ENCODE measurements at regions not wholly inside any gene's neighbourhood (a gene's known extent, or its start where the extent isn't known, plus 50 kb on each side); places are given as distances from the start of the nearest gene placed in this dataset.
"Not testable (repeated sequence)": the region's sequence is repeated elsewhere in the genome, so short reads cannot be mapped to it uniquely, and the experiment has no call there.

- DNase-seq: no peak
- H3K9me3 ChIP-seq: no peaks in the 10 kb centered on the region
- TF ChIP-seq POLR2A (IDR thresholded peaks at IDR 0.05): no peak
- no peak for TF ChIP-seq CTCF (IDR thresholded peaks at IDR 0.05)
- no peak overlapping the region for H3K27ac ChIP-seq
- H3K27me3 ChIP-seq: no peaks in the 10 kb centered on the region
- WGBS, 2 donors: 78 to 80% methylated on average over 2 of the region's 2 CpGs
- intact Hi-C loops (cut with DNase I): no loop called here
- H3K4me1 ChIP-seq: no peaks in the 10 kb centered on the region
- no peak overlapping the region for H3K4me3 ChIP-seq (replicated peaks in 1 of 3)
- no peaks in the 10 kb centered on the region for H3K36me3 ChIP-seq
These were observed 835.6 kb upstream of the MIR17HG start for GRCh38 chr13:90511903-90512302.

- H3K4me1 ChIP-seq; H3K27ac ChIP-seq; H3K4me3 ChIP-seq (replicated peaks in 1 of 3); DNase-seq; H3K36me3 ChIP-seq; intact Hi-C loops (cut with DNase I); H3K27me3 ChIP-seq; H3K9me3 ChIP-seq: not testable (repeated sequence)
- WGBS, 2 donors: 96 to 98% methylated on average over 12 of the region's 12 CpGs
These were observed 832.8 kb upstream of the MIR17HG start for GRCh38 chr13:90514712-90515111.

- TF ChIP-seq CTCF (IDR thresholded peaks at IDR 0.05): no peak
- no peak for TF ChIP-seq POLR2A (IDR thresholded peaks at IDR 0.05)
- Histone ChIP-seq H3K27me3 (no peaks in the 10 kb centered on the region), H3K4me1 (no peaks in the 10 kb centered on the region), H3K27ac (no peak overlapping the region), H3K4me3 (replicated peaks in 1 of 3) (no peak overlapping the region), H3K36me3 (no peaks in the 10 kb centered on the region), H3K9me3 (no peaks in the 10 kb centered on the region)
- no peak for DNase-seq
- intact Hi-C loops (cut with DNase I): no loop called here
These were observed 829.1 kb upstream of the MIR17HG start for GRCh38 chr13:90518417-90518816.

- intact Hi-C loops (cut with DNase I): no loop called here
- no peaks in the 10 kb centered on the region for H3K27me3 ChIP-seq
- no peak for DNase-seq
- no peaks in the 10 kb centered on the region for H3K4me1 ChIP-seq
- no peaks in the 10 kb centered on the region for H3K36me3 ChIP-seq
- 39% methylated on average over 2 of the region's 3 CpGs; no CpG with 5 or more reads in 1 of the 2 donors for WGBS, 2 donors
- H3K9me3 ChIP-seq: no peaks in the 10 kb centered on the region
- TF ChIP-seq POLR2A (IDR thresholded peaks at IDR 0.05): no peak
- TF ChIP-seq CTCF (IDR thresholded peaks at IDR 0.05): no peak
- no peak overlapping the region for H3K4me3 ChIP-seq (replicated peaks in 1 of 3)
- H3K27ac ChIP-seq: no peak overlapping the region
These were observed 828.3 kb upstream of the MIR17HG start for GRCh38 chr13:90519157-90519556.

- H3K27me3 ChIP-seq: no peaks in the 10 kb centered on the region
- DNase-seq: no peak
- intact Hi-C loops (cut with DNase I): no loop called here
- no peaks in the 10 kb centered on the region for H3K4me1 ChIP-seq
- no peaks in the 10 kb centered on the region for H3K9me3 ChIP-seq
- no peaks in the 10 kb centered on the region for H3K36me3 ChIP-seq
- 67 to 72% methylated on average over 1 of the region's 1 CpG for WGBS, 2 donors
- TF ChIP-seq CTCF (IDR thresholded peaks at IDR 0.05) (no peak), POLR2A (IDR thresholded peaks at IDR 0.05) (no peak)
- H3K4me3 ChIP-seq (replicated peaks in 1 of 3): no peak overlapping the region
- no peak overlapping the region for H3K27ac ChIP-seq
These were observed 820.8 kb upstream of the MIR17HG start for GRCh38 chr13:90526711-90527110.

- H3K27me3 ChIP-seq: no peaks in the 10 kb centered on the region
- H3K9me3 ChIP-seq: no peaks in the 10 kb centered on the region
- H3K36me3 ChIP-seq: no peaks in the 10 kb centered on the region
- no peak overlapping the region for H3K4me3 ChIP-seq (replicated peaks in 1 of 3)
- intact Hi-C loops (cut with DNase I): no loop called here
- no peak for DNase-seq
- 75 to 79% methylated on average over 2 of the region's 2 CpGs for WGBS, 2 donors
- no peak overlapping the region for H3K27ac ChIP-seq
- H3K4me1 ChIP-seq: no peaks in the 10 kb centered on the region
- TF ChIP-seq POLR2A (IDR thresholded peaks at IDR 0.05) (no peak), CTCF (IDR thresholded peaks at IDR 0.05) (no peak)
These were observed 815.7 kb upstream of the MIR17HG start for GRCh38 chr13:90531744-90532143.

Measured in thyroid gland (tissue), 4 donors.